GM18498 (cell line): ENCODE measurements at regions not wholly inside any gene's neighbourhood (a gene's known extent, or its start where the extent isn't known, plus 50 kb on each side); places are given as distances from the start of the nearest gene placed in this dataset.

Experiments
- ATAC-seq: cut with Tn5 transposase; IDR thresholded peaks from one replicate; pipeline ENCODE4 v1.9.1; 2021; ENCODE audit warnings: mild to moderate bottlenecking, moderate library complexity; ENCODE audit not compliant: unreplicated experiment

DNA sequence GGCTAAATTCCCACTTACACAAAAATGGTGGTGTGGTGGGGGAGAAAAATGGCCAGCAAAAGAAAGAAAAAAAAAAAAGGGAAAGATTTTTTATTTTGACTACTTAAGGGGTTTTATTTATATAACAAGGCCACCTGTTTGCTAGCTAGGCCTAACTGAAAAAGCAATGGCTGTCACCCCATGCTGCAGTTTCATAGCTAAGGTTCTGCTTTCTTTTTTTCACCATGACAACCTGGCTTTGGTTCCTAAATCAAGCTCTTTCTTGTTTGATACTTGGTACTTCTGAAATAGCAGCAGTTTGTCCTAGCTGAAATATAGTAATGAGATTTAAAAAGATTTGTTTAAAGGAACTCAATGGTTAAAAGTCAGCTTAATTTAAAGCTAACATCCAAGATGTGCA is 433.2 kb upstream of the MEX3C start:
- peak; percentile 80 for ATAC-seq

DNA sequence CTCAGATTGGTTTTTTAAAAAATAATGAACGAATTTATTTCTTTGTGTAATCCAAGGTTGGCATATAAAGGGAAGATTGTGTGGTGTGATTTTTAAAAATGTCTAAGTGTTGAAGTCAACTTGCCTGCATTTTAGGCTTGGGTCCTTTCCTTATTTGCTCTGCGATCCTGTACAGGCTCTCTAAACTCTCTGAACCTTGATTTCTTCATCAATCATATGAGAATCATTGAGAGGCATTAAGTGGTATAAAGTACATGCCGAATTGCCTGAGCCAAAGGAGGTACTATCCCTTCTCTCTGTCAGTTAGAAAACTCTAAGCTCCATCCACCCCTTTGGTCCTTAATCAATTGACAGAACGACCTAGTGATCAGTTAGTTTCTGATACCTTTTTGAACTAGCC is 440.4 kb upstream of the MEX3C start:
- no peak for ATAC-seq

DNA sequence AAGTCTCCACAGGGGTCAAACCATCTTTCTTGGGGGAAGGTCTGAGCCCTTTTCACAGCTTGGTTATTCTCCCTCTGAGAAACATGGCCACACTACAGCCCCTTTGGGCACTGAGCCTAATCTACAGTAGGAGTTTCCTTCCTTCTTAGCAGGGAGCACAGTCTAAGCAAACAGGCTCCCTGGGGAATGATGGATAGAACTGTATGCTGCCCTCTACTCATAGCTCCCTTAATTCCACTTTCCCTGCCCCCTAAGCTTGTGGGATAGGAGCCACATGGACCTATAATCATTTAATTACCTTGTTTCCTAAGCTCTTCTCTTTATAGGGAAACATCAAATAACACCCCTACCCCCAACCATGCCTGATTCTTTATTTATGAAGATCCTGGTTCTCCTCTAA is 442.1 kb upstream of the MEX3C start:
- no peak for ATAC-seq

DNA sequence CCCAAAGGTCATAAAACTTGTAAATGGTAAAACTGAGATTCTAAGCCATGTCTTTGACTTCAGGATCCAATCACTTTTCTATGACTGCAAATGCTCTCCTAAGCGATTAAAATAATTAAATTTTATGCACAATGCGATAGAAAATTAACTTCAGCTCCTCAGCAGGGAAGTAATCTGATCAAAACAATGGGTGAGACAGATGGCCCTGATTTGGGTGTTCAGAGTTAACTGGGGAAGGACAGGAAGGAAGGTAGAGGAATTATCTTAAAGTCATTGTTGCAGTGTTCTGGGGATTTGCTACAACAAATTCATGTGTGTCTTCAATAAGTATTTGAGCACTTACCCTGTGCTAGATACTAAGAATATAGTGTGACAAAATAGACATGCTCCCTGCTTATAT is 446.0 kb upstream of the MEX3C start:
- no peak for ATAC-seq

DNA sequence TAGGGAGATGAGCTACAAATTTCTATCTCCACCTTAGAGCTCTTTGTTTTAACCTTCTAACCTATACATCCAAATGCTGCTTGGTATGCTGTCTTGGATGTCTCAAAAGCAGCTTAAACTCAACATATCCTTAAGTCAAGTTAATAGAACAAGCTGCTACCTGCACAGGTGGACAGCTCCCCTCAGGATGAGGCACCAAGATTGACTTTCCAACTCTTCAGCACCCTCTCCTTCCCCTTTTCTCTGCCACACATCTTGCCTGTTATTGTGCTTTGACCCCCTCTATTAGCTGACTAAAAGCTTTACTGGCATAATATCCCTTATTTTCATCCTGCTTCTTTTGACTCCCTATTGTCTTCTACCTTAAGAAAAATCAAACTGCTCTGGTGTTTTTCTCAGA is 448.1 kb upstream of the MEX3C start:
- ATAC-seq: no peak

- ATAC-seq: no peak
These were observed 449.9 kb upstream of the MEX3C start for GRCh38 chr18:51647346-51647745.

DNA sequence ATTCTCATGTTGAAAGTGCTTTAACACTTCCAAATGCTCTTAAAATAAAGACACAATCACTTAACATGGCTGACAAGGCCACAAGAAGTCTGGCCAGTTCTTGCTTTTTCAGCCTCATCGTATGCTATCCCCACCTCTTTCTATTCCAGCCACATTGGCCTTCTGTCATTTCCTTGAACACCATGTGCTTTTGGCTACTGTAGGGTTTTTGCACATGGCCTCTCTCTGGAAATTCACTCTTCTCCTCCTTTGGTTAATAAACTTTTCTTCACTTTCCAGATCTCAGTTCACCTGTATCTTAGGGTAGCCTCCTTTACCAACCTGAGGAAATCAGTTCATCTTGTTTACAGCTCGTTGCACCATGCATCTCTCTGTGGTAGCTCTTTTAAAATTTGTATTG is 450.5 kb upstream of the MEX3C start:
- no peak for ATAC-seq

DNA sequence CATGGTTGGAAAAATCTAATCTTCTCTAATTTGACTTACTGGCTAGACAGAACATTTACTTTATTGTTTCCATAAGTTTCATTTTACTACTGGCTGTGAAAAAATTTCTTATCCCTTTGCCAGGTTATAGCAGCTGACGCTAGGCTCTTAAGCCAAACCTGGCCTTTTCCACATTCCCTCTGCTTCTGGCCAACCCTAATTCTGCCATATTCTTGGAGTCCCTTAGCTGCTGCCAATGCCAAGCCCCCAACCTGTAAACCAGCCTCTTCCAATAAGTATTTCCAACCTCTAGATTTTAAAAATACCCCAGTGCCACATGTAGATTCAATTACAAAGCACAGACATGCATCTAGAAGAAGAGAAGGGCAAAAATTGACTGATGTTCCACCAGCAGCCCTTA is 452.3 kb upstream of the MEX3C start:
- no peak for ATAC-seq

- no peak for ATAC-seq
These were observed 454.3 kb upstream of the MEX3C start for GRCh38 chr18:51651761-51652160.

DNA sequence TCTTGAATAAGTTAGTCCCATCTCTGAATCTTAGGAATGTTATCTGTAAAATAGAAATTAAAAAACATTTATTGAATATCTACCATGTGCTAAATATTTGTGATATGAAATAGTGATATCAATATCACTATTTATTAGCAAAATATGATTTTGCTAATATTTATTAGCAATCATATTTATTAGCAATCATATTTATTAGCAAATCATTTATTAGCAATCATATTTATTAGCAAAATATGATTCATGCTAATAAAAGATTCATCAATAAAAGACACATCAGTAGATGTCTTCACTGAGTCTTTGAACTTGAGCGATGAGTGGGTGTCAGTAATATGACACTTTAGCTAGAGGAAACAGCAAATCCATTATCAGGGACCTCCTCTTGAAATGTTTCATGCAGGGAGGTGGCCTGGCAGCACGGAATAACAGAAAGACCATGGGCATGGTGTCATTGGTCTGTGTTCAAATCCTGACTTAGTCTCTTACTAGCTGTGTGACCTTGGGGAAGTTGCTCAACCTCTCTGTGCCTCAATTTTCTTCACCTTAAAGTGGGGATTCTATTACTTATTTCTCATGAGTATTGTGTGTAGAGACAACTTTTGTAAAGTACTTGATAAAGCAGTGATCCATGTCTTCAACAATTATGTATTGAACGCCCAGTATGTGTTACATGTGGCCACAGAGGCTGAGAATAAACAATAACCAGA is 456.2 kb upstream of the MEX3C start:
- no peak for ATAC-seq

DNA sequence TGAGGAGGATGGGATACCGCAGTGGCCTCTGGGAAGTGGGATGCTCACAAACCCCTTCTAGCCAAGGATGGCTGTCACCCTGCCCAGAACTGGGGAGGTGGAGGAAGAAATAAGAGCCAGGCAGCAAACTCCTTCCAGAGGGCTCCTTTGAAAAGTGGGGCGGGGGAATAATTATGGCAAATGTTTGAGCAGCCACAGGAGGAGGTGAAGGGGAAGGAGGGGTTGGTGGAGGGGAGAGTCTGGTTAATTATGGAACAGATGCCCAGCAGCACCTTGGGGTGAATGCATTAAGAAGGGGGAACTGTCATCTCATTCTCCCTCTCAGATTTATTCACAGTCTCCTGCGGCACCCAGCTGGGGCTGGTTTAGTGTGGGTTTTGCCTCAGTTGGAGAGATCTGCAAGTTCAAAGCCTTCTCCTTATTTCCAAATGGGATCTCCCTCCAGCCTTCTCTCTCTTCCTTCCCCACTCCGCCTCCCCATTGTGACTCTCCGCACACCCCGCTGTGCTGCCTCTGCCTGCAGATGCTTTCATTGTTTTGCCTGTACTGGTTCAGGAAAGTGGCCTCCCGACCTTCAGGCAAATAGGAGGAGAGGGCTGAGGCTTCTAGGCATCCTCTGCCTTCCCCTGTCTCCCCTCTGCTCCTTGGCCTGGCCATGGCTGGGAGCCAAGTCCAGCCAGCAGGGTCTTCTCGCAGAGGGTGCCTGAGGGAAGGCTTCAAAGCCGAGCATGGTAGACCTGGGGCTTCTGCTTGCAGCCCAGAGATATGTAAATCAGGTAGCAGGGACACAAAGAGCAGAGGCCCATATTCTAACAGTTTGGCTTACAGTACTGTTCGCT is 457.2 kb upstream of the MEX3C start:
- peak; percentile 62 for ATAC-seq

- peak; percentile 79 for ATAC-seq
These were observed 457.8 kb upstream of the MEX3C start for GRCh38 chr18:51655327-51655698.

- no peak for ATAC-seq
These were observed 458.8 kb upstream of the MEX3C start for GRCh38 chr18:51656249-51656648.

DNA sequence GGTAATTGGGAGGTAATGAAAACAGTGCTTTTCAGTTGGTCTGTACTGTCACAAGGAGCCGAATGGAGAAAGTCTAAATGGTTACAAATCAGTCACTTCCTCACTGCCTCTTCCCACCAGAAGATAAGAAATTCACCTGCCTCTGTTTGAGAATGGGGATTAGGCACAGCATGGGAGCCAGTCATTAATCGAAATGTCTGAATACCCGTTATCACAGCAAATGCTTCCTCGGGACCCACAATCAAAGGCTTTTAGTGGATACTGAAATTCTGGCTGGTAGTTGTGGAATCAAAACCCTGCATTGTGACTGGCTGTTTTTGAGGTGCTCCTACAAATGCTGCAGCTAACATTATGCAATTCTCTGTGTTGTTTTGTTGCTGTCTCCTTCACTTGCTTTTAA is 461.0 kb upstream of the MEX3C start:
- ATAC-seq: no peak

DNA sequence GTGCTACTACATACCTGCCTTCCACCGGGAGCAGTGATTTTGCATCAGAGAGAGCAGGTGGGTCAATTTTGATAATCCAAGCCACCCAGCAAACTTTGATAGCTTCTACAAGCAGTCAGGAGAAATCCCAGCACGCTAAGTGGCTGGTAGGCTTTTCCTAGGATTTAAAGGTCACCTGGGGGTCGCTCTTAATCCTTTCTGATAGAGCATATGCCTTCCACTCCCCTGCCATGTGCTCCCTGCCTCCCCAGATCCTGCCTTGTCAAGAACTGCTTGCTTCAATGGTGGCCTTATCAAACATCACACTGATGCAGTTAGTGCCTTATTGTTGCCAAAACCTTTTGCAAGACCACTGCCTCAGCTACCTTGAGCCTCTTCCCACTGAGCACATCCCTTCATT is 462.3 kb upstream of the MEX3C start:
- no peak for ATAC-seq

DNA sequence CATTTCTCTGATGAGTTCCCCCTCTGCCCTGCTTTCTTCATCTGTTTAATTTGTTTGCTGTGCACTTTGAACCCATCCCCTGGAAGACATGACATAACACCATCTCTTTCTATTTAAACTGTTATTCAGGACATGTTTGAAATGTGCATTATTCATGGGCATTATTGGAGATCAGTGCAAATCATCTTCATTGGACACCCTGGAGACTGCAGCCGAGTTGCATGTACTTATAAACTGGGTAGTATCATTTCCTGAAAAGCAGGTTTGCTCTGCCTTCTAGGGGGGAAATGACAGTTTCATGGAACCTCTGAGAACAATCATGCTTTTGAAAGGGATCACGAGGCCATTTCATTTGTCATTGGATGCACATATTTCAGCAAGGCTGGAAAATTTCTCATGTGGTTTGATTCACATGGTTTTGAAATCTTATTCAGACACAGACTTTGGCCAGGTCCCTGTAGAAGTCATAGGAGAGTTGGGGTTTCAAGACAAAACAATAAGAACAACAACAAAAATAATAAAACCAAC is 462.8 kb upstream of the MEX3C start:
- no peak for ATAC-seq

DNA sequence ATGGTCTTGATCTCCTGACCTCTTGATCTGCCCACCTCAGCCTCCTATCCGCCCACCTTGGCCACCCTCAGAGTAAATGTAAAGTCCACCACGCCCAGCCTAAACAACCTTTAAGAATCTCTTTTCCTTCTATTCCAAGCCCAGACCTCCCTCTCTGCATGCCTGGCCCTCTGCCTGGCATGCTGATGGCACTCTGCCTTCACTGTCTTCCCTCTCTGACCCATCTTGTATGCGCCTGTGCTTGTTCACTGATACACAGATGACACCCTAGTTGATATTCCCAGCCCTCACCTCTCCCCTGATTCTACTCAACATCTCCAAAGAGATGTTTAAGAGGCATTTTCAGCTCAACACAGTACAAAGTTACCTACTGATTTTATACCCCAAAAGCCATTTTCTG is 466.8 kb upstream of the MEX3C start:
- ATAC-seq: no peak

- no peak for ATAC-seq
These were observed 469.3 kb upstream of the MEX3C start for GRCh38 chr18:51666763-51667191.

GRCh38 chr18:51668101-51668500 is 470.6 kb upstream of the MEX3C start:
- ATAC-seq: peak; percentile 75

GRCh38 chr18:51668607-51669006 is 471.1 kb upstream of the MEX3C start:
- no peak for ATAC-seq

DNA sequence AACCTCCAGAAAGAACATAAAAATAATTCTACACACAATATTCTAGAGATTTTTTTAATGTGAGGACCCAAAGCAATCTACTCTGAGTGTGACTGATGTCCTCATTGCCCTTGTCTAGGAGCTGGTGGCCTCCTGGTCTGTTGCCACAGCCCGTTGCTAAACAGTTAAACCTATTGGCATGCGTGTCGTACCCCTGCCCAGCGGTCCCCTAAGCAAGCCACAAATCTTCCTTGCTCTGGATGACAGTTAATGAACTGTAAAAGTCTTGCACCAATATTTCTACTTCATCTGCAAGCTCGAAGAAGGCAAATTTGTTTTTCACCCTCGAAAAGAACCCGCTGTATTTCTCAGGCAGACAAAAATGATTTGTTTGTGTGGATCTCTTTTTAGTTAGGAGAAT is 489.1 kb upstream of the MEX3C start:
- no peak for ATAC-seq

- no peak for ATAC-seq
These were observed 490.5 kb upstream of the MEX3C start for GRCh38 chr18:51687845-51688585.
